Body of pancreas (tissue), 4 donors: ENCODE measurements at regions not wholly inside any gene's neighbourhood (a gene's known extent, or its start where the extent isn't known, plus 50 kb on each side); places are given as distances from the start of the nearest gene placed in this dataset.

Source experiments
- ATAC-seq: fragments of 150-250 bp; one replicate; pipeline ENCODE4 v1.9.1; 2016
- DNase-seq, 4 donors: peaks; one replicate each; pipeline ENCODE4 v3.0.0-alpha.2; 2019
- H3K27ac ChIP-seq, 4 donors: fragments of 200-600 bp; sonication (generic); 1 replicate in 3 of 4; 2 replicates in 1 of 4; pipeline versions ENCODE4 v1.5.1 to v1.6.1; 2016 to 2019; ENCODE audit warnings: mild to moderate bottlenecking in 1 of 4, mixed read lengths in 1 of 4, moderate library complexity in 1 of 4
- H3K27me3 ChIP-seq, 2 donors: fragments of 200-600 bp; sonication (generic); one replicate each; pipeline ENCODE4 v1.6.0; 2016; ENCODE audit warnings: mild to moderate bottlenecking in 1 of 2
- H3K36me3 ChIP-seq, 2 donors: fragments of 200-600 bp; sonication (generic); replicated peaks in 1 of 2; 2 replicates each; pipeline ENCODE4 v1.5.1; 2016; ENCODE audit warnings: low read depth in 2 of 2; ENCODE audit not compliant: insufficient read depth in 1 of 2
- H3K4me1 ChIP-seq: fragments of 200-600 bp; sonication (generic); one replicate; pipeline ENCODE4 v1.6.0; 2016
- H3K4me3 ChIP-seq, 2 donors: fragments of 200-600 bp; sonication (generic); 1 replicate in 1 of 2; 2 replicates in 1 of 2; pipeline ENCODE4 v1.5.1; 2016 to 2019
- H3K9me3 ChIP-seq, 3 donors: fragments of 200-600 bp; sonication (generic); 1 replicate in 2 of 3; 2 replicates in 1 of 3; pipeline ENCODE4 v1.5.1; 2016
- CTCF ChIP-seq, 7 experiments: fragments of 450-650 bp in 4 of 7; fragments of 200-600 bp in 3 of 7; sonication (generic) in 3 of 7; IDR thresholded peaks; one replicate each; pipeline ENCODE4 v1.5.1; 2016 to 2019; ENCODE audit warnings: antibody characterized with exemption in 7 of 7
- POLR2A ChIP-seq, 3 donors: fragments of 450-650 bp; IDR thresholded peaks; one replicate each; pipeline ENCODE4 v1.6.1; 2016; ENCODE audit warnings: antibody characterized with exemption in 3 of 3, mild to moderate bottlenecking in 2 of 3
- WGBS, 2 donors: methylation state at CpG; one replicate each; pipeline ENCODE4 v1.1.5; 2017; 5-methylcytosine and 5-hydroxymethylcytosine counted together
- intact Hi-C: fragments of 100-400 bp; cut with DNase I; formaldehyde crosslinking; loops from one replicate; pipeline ENCODE4 v1.15.1; 2023

- no peak overlapping the region for H3K4me3 ChIP-seq
- H3K4me1 ChIP-seq, result no peaks in the 10 kb centered on the region
- DNase-seq (no peak), ATAC-seq (no peak)
- no peaks in the 10 kb centered on the region for H3K27me3 ChIP-seq
- WGBS, 2 donors, result 61 to 79% methylated on average over 4 of the region's 4 CpGs
- no peaks in the 10 kb centered on the region for H3K36me3 ChIP-seq
- no peaks in the 10 kb centered on the region for H3K9me3 ChIP-seq
- intact Hi-C loops, result no loop called here
- no peak overlapping the region for H3K27ac ChIP-seq
- TF ChIP-seq POLR2A (IDR thresholded peaks at IDR 0.05), result no peak
- TF ChIP-seq CTCF (IDR thresholded peaks at IDR 0.05), result no peak
These were observed 842.4 kb downstream of the LUZP2 start for GRCh38 chr11:25339281-25339680.

GRCh38 chr11:25349537-25349936 is 852.7 kb downstream of the LUZP2 start:
- Histone ChIP-seq H3K9me3 (no peaks in the 10 kb centered on the region), H3K4me3 (no peak overlapping the region), H3K27me3 (no peaks in the 10 kb centered on the region), H3K27ac (no peak overlapping the region), H3K36me3 (no peaks in the 10 kb centered on the region), H3K4me1 (no peaks in the 10 kb centered on the region)
- intact Hi-C loops, result no loop called here
- 58 to 65% methylated on average over 1 of the region's 1 CpG for WGBS, 2 donors
- ATAC-seq (no peak), DNase-seq (no peak)
- no peak for TF ChIP-seq POLR2A (IDR thresholded peaks at IDR 0.05)
- no peak for TF ChIP-seq CTCF (IDR thresholded peaks at IDR 0.05)

GRCh38 chr11:25350899-25351803 is 854.3 kb downstream of the LUZP2 start:
- intact Hi-C loops, result no loop called here
- ATAC-seq (no peak), DNase-seq (no peak)
- Histone ChIP-seq H3K4me3 (no peak overlapping the region), H3K36me3 (no peaks in the 10 kb centered on the region), H3K27ac (no peak overlapping the region), H3K27me3 (no peaks in the 10 kb centered on the region), H3K9me3 (no peaks in the 10 kb centered on the region), H3K4me1 (no peaks in the 10 kb centered on the region)
- WGBS, 2 donors, result 43 to 66% methylated on average over 4 to 9 of the region's 9 CpGs
- TF ChIP-seq POLR2A (IDR thresholded peaks at IDR 0.05), result no peak
- no peak for TF ChIP-seq CTCF (IDR thresholded peaks at IDR 0.05)

GRCh38 chr11:25357133-25357532 is 860.3 kb downstream of the LUZP2 start:
- Histone ChIP-seq H3K27ac (no peak overlapping the region), H3K27me3 (peaks cover 0 to 3% of the 10 kb centered on the region in 2 donors), H3K36me3 (no peaks in the 10 kb centered on the region), H3K4me1 (no peaks in the 10 kb centered on the region), H3K4me3 (no peak overlapping the region), H3K9me3 (no peaks in the 10 kb centered on the region)
- 27% methylated on average over 2 of the region's 2 CpGs for WGBS, 2 donors
- intact Hi-C loops, result no loop called here
- no peak for TF ChIP-seq CTCF (IDR thresholded peaks at IDR 0.05)
- TF ChIP-seq POLR2A (IDR thresholded peaks at IDR 0.05), result no peak
- ATAC-seq (no peak), DNase-seq (no peak)

GRCh38 chr11:25377466-25377865 is 880.6 kb downstream of the LUZP2 start:
- H3K27ac ChIP-seq, result no peak overlapping the region
- no peaks in the 10 kb centered on the region for H3K9me3 ChIP-seq
- no peak overlapping the region for H3K4me3 ChIP-seq
- 79 to 82% methylated on average over 2 of the region's 2 CpGs for WGBS, 2 donors
- H3K27me3 ChIP-seq, result no peaks in the 10 kb centered on the region
- no peak for TF ChIP-seq POLR2A (IDR thresholded peaks at IDR 0.05)
- TF ChIP-seq CTCF (IDR thresholded peaks at IDR 0.05), result no peak
- no peaks in the 10 kb centered on the region for H3K4me1 ChIP-seq
- intact Hi-C loops, result no loop called here
- ATAC-seq (no peak), DNase-seq (no peak)
- H3K36me3 ChIP-seq, result no peaks in the 10 kb centered on the region
